ENCODE measurements at regions not wholly inside any gene's neighbourhood (a gene's known extent, or its start where the extent isn't known, plus 50 kb on each side); places are given as distances from the start of the nearest gene placed in this dataset.
A peak's percentile ranks its signal among the peaks of the same experiment; 100 is the strongest.
"Not testable (repeated sequence)": the region's sequence is repeated elsewhere in the genome, so short reads cannot be mapped to it uniquely, and the experiment has no call there.

- no peak for DNase-seq (ENCODE audit: low spot score)
Measured at GRCh38 chr17:52738791-52739190, 580.3 kb upstream of the CA10 start.

- DNase-seq (ENCODE audit: low spot score), result no peak
Measured at GRCh38 chr17:52737071-52737470, 578.6 kb upstream of the CA10 start.

- no peak for DNase-seq (ENCODE audit: low spot score)
Measured at GRCh38 chr17:52732841-52733240, 574.3 kb upstream of the CA10 start.

- no peak for DNase-seq (ENCODE audit: low spot score)
Measured at GRCh38 chr17:52724578-52724977, 566.1 kb upstream of the CA10 start.

- DNase-seq (ENCODE audit: low spot score), result no peak
Measured at GRCh38 chr17:52721910-52722309, 563.4 kb upstream of the CA10 start.

- no peak for DNase-seq (ENCODE audit: low spot score)
Measured at GRCh38 chr17:52710363-52710901, 551.9 kb upstream of the CA10 start.

GRCh38 chr17:52709724-52710123 lies 551.2 kb upstream of the CA10 start:
- DNase-seq (ENCODE audit: low spot score), result no peak

GRCh38 chr17:52696362-52696761 lies 537.8 kb upstream of the CA10 start:
- no peak for DNase-seq (ENCODE audit: low spot score)

- DNase-seq (ENCODE audit: low spot score), result no peak
Measured at GRCh38 chr17:52686140-52686539, 527.6 kb upstream of the CA10 start.

- no peak for DNase-seq (ENCODE audit: low spot score)
Measured at GRCh38 chr17:52681480-52681879, 523.0 kb upstream of the CA10 start.

- DNase-seq (ENCODE audit: low spot score), result peak; percentile 26
Measured at GRCh38 chr17:52678211-52678610, 519.7 kb upstream of the CA10 start.

- no peak for DNase-seq (ENCODE audit: low spot score)
Measured at GRCh38 chr17:52674686-52675085, 516.2 kb upstream of the CA10 start.

- peak; percentile 30 for DNase-seq (ENCODE audit: low spot score)
Measured at GRCh38 chr17:52673791-52674190, 515.3 kb upstream of the CA10 start.

- no peak for DNase-seq (ENCODE audit: low spot score)
Measured at GRCh38 chr17:52666264-52666663, 507.8 kb upstream of the CA10 start.

GRCh38 chr17:52660692-52661091 lies 502.2 kb upstream of the CA10 start:
- DNase-seq (ENCODE audit: low spot score), result no peak

GRCh38 chr17:52653014-52653413 lies 494.5 kb upstream of the CA10 start:
- no peak for DNase-seq (ENCODE audit: low spot score)

GRCh38 chr17:52648995-52649394 lies 490.5 kb upstream of the CA10 start:
- no peak for DNase-seq (ENCODE audit: low spot score)

- DNase-seq (ENCODE audit: low spot score), result no peak
Measured at GRCh38 chr17:52647411-52647810, 488.9 kb upstream of the CA10 start.

GRCh38 chr17:52636443-52636842 lies 477.9 kb upstream of the CA10 start:
- DNase-seq (ENCODE audit: low spot score), result no peak

- DNase-seq (ENCODE audit: low spot score), result no peak
Measured at GRCh38 chr17:52606590-52606989, 448.1 kb upstream of the CA10 start.

- peak; percentile 75 for DNase-seq (ENCODE audit: low spot score)
Measured at GRCh38 chr17:52606098-52606497, 447.6 kb upstream of the CA10 start.

- DNase-seq (ENCODE audit: low spot score), result peak; percentile 15
Measured at GRCh38 chr17:52604105-52604504, 445.6 kb upstream of the CA10 start.

- DNase-seq (ENCODE audit: low spot score), result not testable (repeated sequence)
Measured at GRCh38 chr17:52597452-52598215, 439.1 kb upstream of the CA10 start.

GRCh38 chr17:52594516-52594915 lies 436.0 kb upstream of the CA10 start:
- no peak for DNase-seq (ENCODE audit: low spot score)
